HUES6 (cell line): ENCODE measurements at regions not wholly inside any gene's neighbourhood (a gene's known extent, or its start where the extent isn't known, plus 50 kb on each side); places are given as distances from the start of the nearest gene placed in this dataset.

Source experiments
- H3K27ac ChIP-seq: 2 replicates; pipeline ENCODE4 v1.7.0; 2013; ENCODE audit warnings: low read depth, mild to moderate bottlenecking, low read length, inconsistent platforms
- H3K27me3 ChIP-seq: 2 replicates; pipeline ENCODE4 v1.6.1; 2013; ENCODE audit warnings: low read length; ENCODE audit not compliant: control insufficient read depth, insufficient read depth
- H3K36me3 ChIP-seq: 2 replicates; pipeline ENCODE4 v1.6.1; 2013; ENCODE audit warnings: low read length; ENCODE audit not compliant: control insufficient read depth, insufficient read depth
- H3K4me1 ChIP-seq: 2 replicates; pipeline ENCODE4 v1.6.1; 2013; ENCODE audit warnings: low read length; ENCODE audit not compliant: control insufficient read depth, insufficient read depth
- H3K4me3 ChIP-seq: 2 replicates; pipeline ENCODE4 v1.5.1; 2013; ENCODE audit warnings: low read depth, low read length
- H3K9ac ChIP-seq: one replicate; pipeline ENCODE4 v1.6.1; 2013; ENCODE audit warnings: mild to moderate bottlenecking, low read length
- H3K9me3 ChIP-seq: 2 replicates; pipeline ENCODE4 v1.6.1; 2013; ENCODE audit warnings: low read depth, low read length; ENCODE audit not compliant: control insufficient read depth, insufficient read depth

DNA sequence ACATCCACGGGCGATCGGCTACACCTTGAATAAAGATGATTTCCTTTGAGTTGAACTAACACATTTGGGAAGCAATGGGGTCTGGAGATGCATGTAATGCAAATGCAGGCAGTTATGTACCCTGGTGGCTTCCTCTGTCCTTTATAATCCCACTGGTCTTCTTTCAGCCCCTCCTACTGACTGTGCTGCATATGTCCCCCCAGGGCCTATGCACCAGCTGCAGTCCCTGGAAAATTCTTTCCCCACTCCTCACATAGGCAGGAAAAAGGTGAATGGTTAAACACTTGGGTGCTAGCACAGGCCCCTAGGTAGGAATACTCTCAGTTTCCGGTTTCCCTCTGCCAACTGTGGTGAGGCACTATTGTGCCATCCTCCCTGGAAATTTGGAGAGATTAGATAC lies 294.8 kb upstream of the SOX5 start:
- Histone ChIP-seq H3K27ac (peak overlapping the region; percentile 22; the same call in 1 of the 2 replicates), H3K36me3 (no peaks in the 10 kb centered on the region), H3K9ac (no peak overlapping the region), H3K4me1 (peaks cover 12% of the 10 kb centered on the region), H3K27me3 (no peaks in the 10 kb centered on the region), H3K4me3 (no peak overlapping the region), H3K9me3 (no peaks in the 10 kb centered on the region)

DNA sequence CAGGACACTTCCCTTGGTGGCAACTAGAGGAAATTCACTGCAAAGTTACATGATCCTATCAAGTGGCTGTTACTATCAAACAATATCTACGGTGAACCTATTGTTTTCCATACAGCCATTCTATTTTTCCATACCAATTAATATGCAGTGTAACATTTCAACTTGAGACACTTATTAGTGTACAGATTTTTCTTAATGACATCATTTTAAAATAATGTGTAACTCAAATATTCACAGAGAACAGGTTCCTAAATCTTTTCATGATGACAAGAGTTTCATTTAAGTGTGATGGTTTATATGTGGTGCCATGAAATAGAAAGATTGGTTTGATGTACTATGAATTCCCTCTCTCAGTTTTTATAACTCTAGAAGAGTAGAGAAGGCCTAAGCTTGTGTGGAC lies 291.2 kb upstream of the SOX5 start:
- Histone ChIP-seq H3K9me3 (no peaks in the 10 kb centered on the region), H3K27me3 (no peaks in the 10 kb centered on the region), H3K27ac (no peak overlapping the region), H3K4me3 (no peak overlapping the region), H3K9ac (no peak overlapping the region), H3K4me1 (peaks cover 12% of the 10 kb centered on the region), H3K36me3 (no peaks in the 10 kb centered on the region)

- Histone ChIP-seq H3K27me3 (no peaks in the 10 kb centered on the region), H3K36me3 (no peaks in the 10 kb centered on the region), H3K9me3 (no peaks in the 10 kb centered on the region), H3K9ac (no peak overlapping the region), H3K4me3 (no peak overlapping the region), H3K27ac (no peak overlapping the region), H3K4me1 (peaks cover 24% of the 10 kb centered on the region)
Measured at GRCh38 chr12:24233519-24234246, 284.2 kb upstream of the SOX5 start.

DNA sequence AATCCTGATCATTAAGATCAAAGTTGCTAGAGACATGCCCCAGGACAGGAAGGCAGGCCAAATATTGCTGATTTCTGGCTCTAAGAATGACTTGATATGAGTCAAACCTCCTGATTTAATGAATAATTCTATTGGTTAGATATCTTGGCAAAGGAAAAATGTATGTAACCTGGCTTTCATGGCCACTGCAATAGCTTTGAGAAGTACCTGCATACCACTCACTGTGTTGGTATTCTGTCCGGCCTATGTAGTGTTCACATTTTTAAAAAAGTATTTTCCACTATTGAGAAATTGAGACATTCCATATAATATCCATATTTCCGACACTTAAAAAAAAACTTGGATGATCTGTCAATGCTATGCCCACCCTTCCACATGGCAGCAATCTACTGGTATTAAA lies 283.1 kb upstream of the SOX5 start:
- no peak overlapping the region for H3K27ac ChIP-seq
- peaks cover 36% of the 10 kb centered on the region for H3K4me1 ChIP-seq
- no peaks in the 10 kb centered on the region for H3K36me3 ChIP-seq
- H3K4me3 ChIP-seq = no peak overlapping the region
- no peaks in the 10 kb centered on the region for H3K9me3 ChIP-seq
- H3K9ac ChIP-seq = no peak overlapping the region
- no peaks in the 10 kb centered on the region for H3K27me3 ChIP-seq

DNA sequence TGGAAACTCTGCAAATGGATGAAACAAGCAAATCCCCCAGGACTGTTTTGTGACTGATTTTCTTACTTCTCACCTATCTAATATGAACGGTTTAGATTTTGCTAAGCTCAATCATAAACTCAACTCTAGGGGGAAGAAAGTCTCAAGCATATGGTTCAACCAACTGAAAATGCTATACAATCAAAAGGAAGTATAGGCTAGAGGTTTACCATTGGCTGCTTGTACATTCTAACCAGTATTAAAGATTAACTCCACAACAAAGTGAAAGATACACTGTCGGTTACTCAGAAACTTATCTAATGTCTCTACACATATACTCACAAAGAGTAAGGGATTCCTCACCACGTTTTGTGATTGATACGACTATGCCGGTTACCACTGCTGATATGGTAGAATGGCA lies 281.8 kb upstream of the SOX5 start:
- Histone ChIP-seq H3K27ac (no peak overlapping the region), H3K9ac (no peak overlapping the region), H3K9me3 (no peaks in the 10 kb centered on the region)

DNA sequence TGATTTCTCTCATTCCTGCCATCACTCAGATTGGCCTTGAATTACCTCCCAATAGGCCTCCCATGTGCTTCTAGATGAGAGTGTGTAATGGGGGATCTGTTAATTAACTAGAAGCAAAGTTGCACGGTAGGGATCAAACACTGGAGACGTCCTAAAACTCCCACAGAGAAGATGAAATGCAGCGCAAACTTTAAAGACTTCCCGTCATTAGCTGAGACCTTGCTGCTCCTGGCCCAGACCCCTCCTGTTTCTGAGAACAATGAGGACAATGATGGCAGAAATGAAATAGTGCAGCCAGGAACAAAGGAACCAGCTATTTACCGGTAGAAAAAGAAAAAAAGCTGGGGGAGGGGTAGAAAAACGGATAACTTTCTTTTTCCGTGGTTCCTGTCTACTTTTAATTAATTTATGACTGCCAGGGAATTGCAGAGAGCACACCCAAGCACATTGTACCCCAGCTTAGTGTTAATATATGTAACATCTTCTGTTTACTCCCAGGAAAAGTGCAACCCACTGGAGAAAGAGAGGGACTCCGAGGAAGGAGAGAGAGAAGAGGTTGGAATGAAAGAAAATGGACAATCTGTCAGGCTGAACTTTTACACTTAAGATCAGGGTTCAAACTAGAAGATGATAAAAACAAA lies 280.7 kb upstream of the SOX5 start:
- H3K27me3 ChIP-seq = no peaks in the 10 kb centered on the region
- H3K4me1 ChIP-seq = peaks cover 44% of the 10 kb centered on the region
- peak overlapping the region; percentile 67 for H3K9ac ChIP-seq
- H3K9me3 ChIP-seq = no peaks in the 10 kb centered on the region
- no peaks in the 10 kb centered on the region for H3K36me3 ChIP-seq
- H3K4me3 ChIP-seq = peak overlapping the region; percentile 6; the same call in 1 of the 2 replicates
- H3K27ac ChIP-seq = peak overlapping the region; percentile 59; the same call in 1 of the 2 replicates

More for the DNA sequence above, 281.8 kb upstream of the SOX5 start:
- no peaks in the 10 kb centered on the region for H3K27me3 ChIP-seq
- H3K4me1 ChIP-seq = peaks cover 44% of the 10 kb centered on the region
- no peaks in the 10 kb centered on the region for H3K36me3 ChIP-seq
- no peak overlapping the region for H3K4me3 ChIP-seq

- Histone ChIP-seq H3K27me3 (no peaks in the 10 kb centered on the region), H3K4me1 (peaks cover 44% of the 10 kb centered on the region), H3K27ac (peak overlapping the region; percentile 32; the same call in 1 of the 2 replicates), H3K9me3 (no peaks in the 10 kb centered on the region), H3K9ac (peak overlapping the region; percentile 34), H3K4me3 (no peak overlapping the region), H3K36me3 (no peaks in the 10 kb centered on the region)
Measured at GRCh38 chr12:24229031-24229700, 279.7 kb upstream of the SOX5 start.

DNA sequence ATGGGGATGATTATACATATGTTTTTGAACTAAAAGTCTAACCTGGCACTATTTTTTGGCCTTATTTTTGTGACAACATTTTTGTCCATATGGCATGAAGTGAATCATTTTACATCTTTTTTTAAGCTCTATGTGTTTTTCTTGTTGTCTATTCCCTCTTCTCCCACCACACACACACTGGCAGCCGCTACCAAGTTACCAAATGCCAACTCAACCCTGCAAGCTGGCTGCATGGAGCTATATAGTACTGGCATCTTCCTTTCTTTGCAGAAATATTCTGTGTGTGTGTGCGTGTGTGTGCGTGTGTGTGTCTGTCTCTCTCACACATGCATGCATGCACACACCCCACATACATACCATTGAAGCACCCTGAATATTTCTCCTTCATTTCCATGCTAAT lies 278.9 kb upstream of the SOX5 start:
- no peaks in the 10 kb centered on the region for H3K9me3 ChIP-seq
- no peaks in the 10 kb centered on the region for H3K27me3 ChIP-seq
- H3K36me3 ChIP-seq = no peaks in the 10 kb centered on the region
- no peak overlapping the region for H3K27ac ChIP-seq
- H3K4me1 ChIP-seq = peaks cover 44% of the 10 kb centered on the region
- no peak overlapping the region for H3K4me3 ChIP-seq
- no peak overlapping the region for H3K9ac ChIP-seq

DNA sequence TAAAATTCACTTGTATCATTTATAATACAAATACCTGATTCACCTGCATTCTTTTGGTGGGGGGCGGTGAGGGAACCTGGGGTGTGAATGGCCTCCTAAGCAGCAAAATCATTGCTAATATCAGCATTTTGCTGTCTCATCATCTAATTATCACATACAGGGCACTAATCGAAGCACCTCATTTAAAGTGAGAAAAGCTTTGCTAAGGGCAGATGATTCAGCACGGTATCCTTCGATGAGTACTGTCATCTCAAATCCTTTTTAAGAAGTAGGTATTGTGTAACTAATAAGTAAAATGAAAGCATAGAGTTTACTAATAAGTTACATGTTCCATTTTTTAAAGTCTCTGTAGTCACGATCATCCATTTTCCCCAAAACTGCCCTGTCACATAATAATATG lies 278.1 kb upstream of the SOX5 start:
- Histone ChIP-seq H3K27me3 (no peaks in the 10 kb centered on the region), H3K9ac (no peak overlapping the region), H3K4me1 (peaks cover 44% of the 10 kb centered on the region), H3K4me3 (no peak overlapping the region), H3K36me3 (no peaks in the 10 kb centered on the region), H3K27ac (no peak overlapping the region), H3K9me3 (no peaks in the 10 kb centered on the region)

DNA sequence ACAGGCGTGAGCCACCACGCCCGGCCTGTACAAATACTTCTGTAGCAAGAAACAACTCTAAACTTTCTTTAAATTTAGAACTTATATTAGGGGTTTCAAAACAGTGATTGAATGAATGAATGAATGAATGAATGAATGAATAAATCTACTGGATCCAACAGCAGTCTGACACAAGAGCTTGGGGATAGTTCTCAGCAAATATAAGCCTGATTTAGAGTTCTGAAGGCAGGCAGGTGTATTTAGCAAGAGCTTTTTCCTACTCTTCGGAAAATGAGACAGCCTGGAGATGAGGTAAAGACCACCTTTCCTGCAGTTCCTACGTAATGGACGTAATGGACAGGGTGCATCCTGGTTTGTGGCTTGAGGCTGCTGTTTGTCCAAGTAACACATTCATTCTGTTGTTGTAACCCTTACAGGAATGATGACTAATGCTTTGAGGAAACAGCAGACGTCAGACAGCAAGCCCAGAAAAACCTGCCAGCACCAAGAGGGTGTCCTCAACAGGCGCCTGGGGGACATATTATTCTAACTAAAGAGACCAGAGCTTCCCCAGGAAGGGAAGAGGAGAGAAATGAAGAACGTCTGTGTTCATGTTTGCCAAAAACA lies 277.4 kb upstream of the SOX5 start:
- no peak overlapping the region for H3K4me3 ChIP-seq
- H3K27me3 ChIP-seq = no peaks in the 10 kb centered on the region
- H3K9ac ChIP-seq = no peak overlapping the region
- peaks cover 44% of the 10 kb centered on the region for H3K4me1 ChIP-seq
- no peaks in the 10 kb centered on the region for H3K9me3 ChIP-seq
- no peaks in the 10 kb centered on the region for H3K36me3 ChIP-seq
- H3K27ac ChIP-seq = no peak overlapping the region

DNA sequence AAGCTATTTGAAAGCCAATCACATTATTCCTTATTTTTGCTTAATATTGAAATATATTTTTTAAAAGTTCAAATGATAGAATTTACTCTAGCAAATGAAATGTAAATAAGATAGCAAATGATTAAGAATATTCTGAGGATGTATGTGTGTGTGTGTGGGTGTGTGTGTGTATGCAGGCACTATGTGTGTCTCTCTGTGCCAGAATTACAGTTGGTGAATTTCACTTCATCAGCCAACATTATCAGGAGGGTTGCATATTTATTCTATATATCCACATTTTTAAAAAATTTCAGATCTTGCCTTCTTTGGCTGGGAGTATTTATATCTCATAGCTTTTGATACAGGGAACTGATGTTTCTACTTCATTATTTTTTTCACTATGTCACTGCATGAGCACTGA lies 274.9 kb upstream of the SOX5 start:
- H3K27me3 ChIP-seq = no peaks in the 10 kb centered on the region
- no peak overlapping the region for H3K27ac ChIP-seq
- H3K9me3 ChIP-seq = no peaks in the 10 kb centered on the region
- H3K4me3 ChIP-seq = no peak overlapping the region
- H3K4me1 ChIP-seq = peaks cover 28% of the 10 kb centered on the region
- H3K9ac ChIP-seq = no peak overlapping the region
- H3K36me3 ChIP-seq = no peaks in the 10 kb centered on the region
